ENCODE measurements at regions not wholly inside any gene's neighbourhood (a gene's known extent, or its start where the extent isn't known, plus 50 kb on each side); places are given as distances from the start of the nearest gene placed in this dataset.

DNA sequence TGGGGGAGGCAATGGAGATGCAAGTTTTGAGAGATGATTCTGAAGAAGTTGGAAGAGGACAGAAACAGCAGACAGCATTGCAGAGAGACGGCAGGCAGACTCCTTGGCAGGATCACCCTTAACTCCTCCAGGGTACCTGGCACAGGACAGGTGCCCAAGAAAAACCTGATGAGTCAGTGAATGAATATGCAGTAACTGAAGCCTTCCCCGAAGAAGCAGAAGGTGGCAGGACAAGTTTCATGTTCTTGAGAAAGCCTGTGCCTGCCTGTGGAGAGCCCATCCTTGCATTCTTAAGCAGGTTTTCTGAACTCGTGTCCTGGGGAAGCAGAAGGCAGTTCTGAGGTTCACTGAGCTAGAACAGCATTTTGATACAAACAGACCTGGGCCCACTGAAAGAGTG lies 79.6 kb upstream of the SASH1 start:
- TF ChIP-seq, protein P1, sequence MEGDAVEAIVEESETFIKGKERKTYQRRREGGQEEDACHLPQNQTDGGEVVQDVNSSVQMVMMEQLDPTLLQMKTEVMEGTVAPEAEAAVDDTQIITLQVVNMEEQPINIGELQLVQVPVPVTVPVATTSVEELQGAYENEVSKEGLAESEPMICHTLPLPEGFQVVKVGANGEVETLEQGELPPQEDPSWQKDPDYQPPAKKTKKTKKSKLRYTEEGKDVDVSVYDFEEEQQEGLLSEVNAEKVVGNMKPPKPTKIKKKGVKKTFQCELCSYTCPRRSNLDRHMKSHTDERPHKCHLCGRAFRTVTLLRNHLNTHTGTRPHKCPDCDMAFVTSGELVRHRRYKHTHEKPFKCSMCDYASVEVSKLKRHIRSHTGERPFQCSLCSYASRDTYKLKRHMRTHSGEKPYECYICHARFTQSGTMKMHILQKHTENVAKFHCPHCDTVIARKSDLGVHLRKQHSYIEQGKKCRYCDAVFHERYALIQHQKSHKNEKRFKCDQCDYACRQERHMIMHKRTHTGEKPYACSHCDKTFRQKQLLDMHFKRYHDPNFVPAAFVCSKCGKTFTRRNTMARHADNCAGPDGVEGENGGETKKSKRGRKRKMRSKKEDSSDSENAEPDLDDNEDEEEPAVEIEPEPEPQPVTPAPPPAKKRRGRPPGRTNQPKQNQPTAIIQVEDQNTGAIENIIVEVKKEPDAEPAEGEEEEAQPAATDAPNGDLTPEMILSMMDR (IDR thresholded peaks at IDR 0.05; ENCODE audit: low read length) = no peak
- no peak for TF ChIP-seq EZH2 (IDR thresholded peaks at IDR 0.05; ENCODE audit: borderline replicate concordance, low read length)

Measured in OCI-LY1 (cell line).